ENCODE measurements at regions not wholly inside any gene's neighbourhood (a gene's known extent, or its start where the extent isn't known, plus 50 kb on each side); places are given as distances from the start of the nearest gene placed in this dataset.

DNA sequence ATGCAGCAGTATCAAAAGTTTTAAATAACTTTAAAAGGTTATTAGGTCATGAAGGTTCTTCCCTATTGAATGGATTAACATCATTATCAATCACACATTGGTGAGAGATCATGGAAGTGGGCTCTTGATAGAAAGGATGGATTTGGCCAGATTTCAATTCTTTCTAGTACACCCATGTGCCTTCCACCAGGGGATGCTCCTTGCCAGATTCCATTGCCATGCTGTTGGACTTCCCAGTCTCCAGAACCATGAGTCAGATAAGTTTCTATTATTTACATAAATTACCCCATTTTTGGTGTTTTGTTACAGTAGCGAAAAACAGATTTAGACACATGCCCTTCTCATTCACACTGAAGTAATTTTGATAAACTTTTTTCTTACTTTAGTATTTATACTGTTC, 1010.6 kb upstream of the C9orf72 start:
- TF ChIP-seq, protein P1, sequence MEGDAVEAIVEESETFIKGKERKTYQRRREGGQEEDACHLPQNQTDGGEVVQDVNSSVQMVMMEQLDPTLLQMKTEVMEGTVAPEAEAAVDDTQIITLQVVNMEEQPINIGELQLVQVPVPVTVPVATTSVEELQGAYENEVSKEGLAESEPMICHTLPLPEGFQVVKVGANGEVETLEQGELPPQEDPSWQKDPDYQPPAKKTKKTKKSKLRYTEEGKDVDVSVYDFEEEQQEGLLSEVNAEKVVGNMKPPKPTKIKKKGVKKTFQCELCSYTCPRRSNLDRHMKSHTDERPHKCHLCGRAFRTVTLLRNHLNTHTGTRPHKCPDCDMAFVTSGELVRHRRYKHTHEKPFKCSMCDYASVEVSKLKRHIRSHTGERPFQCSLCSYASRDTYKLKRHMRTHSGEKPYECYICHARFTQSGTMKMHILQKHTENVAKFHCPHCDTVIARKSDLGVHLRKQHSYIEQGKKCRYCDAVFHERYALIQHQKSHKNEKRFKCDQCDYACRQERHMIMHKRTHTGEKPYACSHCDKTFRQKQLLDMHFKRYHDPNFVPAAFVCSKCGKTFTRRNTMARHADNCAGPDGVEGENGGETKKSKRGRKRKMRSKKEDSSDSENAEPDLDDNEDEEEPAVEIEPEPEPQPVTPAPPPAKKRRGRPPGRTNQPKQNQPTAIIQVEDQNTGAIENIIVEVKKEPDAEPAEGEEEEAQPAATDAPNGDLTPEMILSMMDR (conservative IDR thresholded peaks at IDR 0.05; ENCODE audit: low read length): no peak
- TF ChIP-seq EZH2phosphoT487 (IDR thresholded peaks at IDR 0.05; ENCODE audit: borderline replicate concordance): no peak

All from Loucy (cell line).